ENCODE measurements at regions not wholly inside any gene's neighbourhood (a gene's known extent, or its start where the extent isn't known, plus 50 kb on each side); places are given as distances from the start of the nearest gene placed in this dataset.
"Not testable (repeated sequence)": the region's sequence is repeated elsewhere in the genome, so short reads cannot be mapped to it uniquely, and the experiment has no call there.

GRCh38 chr5:17690473-17690872 lies 56.2 kb downstream of the TAF11L14 start:
- DNase-seq = no peak

- no peak for DNase-seq
Observed at GRCh38 chr5:17691762-17692161, 57.5 kb downstream of the TAF11L14 start.

GRCh38 chr5:17694371-17694770 lies 60.1 kb downstream of the TAF11L14 start:
- DNase-seq = no peak

GRCh38 chr5:17694914-17695313 lies 60.7 kb downstream of the TAF11L14 start:
- no peak for DNase-seq

GRCh38 chr5:17696627-17697026 lies 62.4 kb downstream of the TAF11L14 start:
- DNase-seq = no peak

GRCh38 chr5:17697671-17698070 lies 63.4 kb downstream of the TAF11L14 start:
- DNase-seq = no peak

GRCh38 chr5:17709011-17709710 lies 74.9 kb downstream of the TAF11L14 start:
- DNase-seq = no peak

- no peak for DNase-seq
Observed at GRCh38 chr5:17713301-17713700, 79.0 kb downstream of the TAF11L14 start.

GRCh38 chr5:17714186-17714585 lies 79.9 kb downstream of the TAF11L14 start:
- no peak for DNase-seq

GRCh38 chr5:17719592-17719991 lies 85.3 kb downstream of the TAF11L14 start:
- no peak for DNase-seq

GRCh38 chr5:17720071-17720470 lies 85.8 kb downstream of the TAF11L14 start:
- DNase-seq = no peak

GRCh38 chr5:17723876-17724275 lies 89.6 kb downstream of the TAF11L14 start:
- DNase-seq = no peak

GRCh38 chr5:17727098-17727497 lies 92.8 kb downstream of the TAF11L14 start:
- no peak for DNase-seq

GRCh38 chr5:17730421-17730820 lies 96.2 kb downstream of the TAF11L14 start:
- no peak for DNase-seq

- DNase-seq = no peak
Observed at GRCh38 chr5:17732351-17732923, 98.2 kb downstream of the TAF11L14 start.

GRCh38 chr5:17734011-17734410 lies 99.8 kb downstream of the TAF11L14 start:
- DNase-seq = no peak

- no peak for DNase-seq
Observed at GRCh38 chr5:17735761-17736160, 101.5 kb downstream of the TAF11L14 start.

- no peak for DNase-seq
Observed at GRCh38 chr5:17737092-17737491, 102.8 kb downstream of the TAF11L14 start.

- no peak for DNase-seq
Observed at GRCh38 chr5:17738446-17738845, 104.2 kb downstream of the TAF11L14 start.

GRCh38 chr5:17743580-17744435 lies 109.5 kb downstream of the TAF11L14 start:
- no peak for DNase-seq

- no peak for DNase-seq
Observed at GRCh38 chr5:17748201-17748600, 113.9 kb downstream of the TAF11L14 start.

- DNase-seq = no peak
Observed at GRCh38 chr5:17748941-17749340, 114.7 kb downstream of the TAF11L14 start.

GRCh38 chr5:17755406-17755805 lies 121.1 kb downstream of the TAF11L14 start:
- DNase-seq = not testable (repeated sequence)

- DNase-seq = no peak
Observed at GRCh38 chr5:17761326-17761725, 127.1 kb downstream of the TAF11L14 start.

Measured in activated CD4-positive, CD25-positive, alpha-beta regulatory T cell (primary cell).